ENCODE measurements at regions not wholly inside any gene's neighbourhood (a gene's known extent, or its start where the extent isn't known, plus 50 kb on each side); places are given as distances from the start of the nearest gene placed in this dataset.

DNA sequence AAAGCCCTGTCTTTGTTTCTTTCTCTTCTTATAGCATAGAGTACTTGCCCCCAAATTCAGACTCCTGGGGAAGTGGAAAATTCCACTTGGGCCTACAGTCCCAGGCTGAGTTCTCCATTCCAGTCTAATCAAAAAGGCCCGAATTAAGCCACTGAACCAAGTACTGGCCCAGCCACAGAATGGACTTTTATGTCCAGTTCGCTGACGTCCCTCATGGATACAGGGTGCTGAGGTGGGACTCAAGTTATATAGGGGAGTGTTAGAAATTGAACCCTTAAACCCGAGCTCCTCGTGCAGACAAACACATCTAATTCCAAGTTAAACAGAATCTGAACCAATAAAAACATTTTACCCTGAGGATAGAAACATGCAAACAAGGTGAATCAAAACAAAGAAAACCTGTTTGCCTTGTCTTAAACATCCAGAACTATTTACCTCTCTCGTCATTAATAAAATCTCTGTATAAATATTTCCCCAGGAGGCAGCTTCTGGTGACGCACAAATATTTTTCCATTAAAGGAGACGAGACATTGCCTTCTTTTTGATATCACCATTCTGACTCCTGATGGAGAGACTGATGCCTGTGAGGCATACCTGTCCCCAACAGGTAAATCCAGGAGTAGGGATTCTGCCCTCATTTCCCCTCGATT is 136.8 kb upstream of the ARL4C start:
- peak; percentile 95 for TF ChIP-seq POLR2AphosphoS5 (IDR thresholded peaks at IDR 0.05)
- TF ChIP-seq, protein P1, sequence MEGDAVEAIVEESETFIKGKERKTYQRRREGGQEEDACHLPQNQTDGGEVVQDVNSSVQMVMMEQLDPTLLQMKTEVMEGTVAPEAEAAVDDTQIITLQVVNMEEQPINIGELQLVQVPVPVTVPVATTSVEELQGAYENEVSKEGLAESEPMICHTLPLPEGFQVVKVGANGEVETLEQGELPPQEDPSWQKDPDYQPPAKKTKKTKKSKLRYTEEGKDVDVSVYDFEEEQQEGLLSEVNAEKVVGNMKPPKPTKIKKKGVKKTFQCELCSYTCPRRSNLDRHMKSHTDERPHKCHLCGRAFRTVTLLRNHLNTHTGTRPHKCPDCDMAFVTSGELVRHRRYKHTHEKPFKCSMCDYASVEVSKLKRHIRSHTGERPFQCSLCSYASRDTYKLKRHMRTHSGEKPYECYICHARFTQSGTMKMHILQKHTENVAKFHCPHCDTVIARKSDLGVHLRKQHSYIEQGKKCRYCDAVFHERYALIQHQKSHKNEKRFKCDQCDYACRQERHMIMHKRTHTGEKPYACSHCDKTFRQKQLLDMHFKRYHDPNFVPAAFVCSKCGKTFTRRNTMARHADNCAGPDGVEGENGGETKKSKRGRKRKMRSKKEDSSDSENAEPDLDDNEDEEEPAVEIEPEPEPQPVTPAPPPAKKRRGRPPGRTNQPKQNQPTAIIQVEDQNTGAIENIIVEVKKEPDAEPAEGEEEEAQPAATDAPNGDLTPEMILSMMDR (IDR thresholded peaks at IDR 0.05), result no peak
